ENCODE measurements at regions not wholly inside any gene's neighbourhood (a gene's known extent, or its start where the extent isn't known, plus 50 kb on each side); places are given as distances from the start of the nearest gene placed in this dataset.
"Not testable (repeated sequence)": the region's sequence is repeated elsewhere in the genome, so short reads cannot be mapped to it uniquely, and the experiment has no call there.

GRCh38 chr2:95654897-95655296, 63.1 kb downstream of the TRIM43 start:
- not testable (repeated sequence) for H3K4me3 Mint-ChIP-seq (ENCODE audit: unreplicated experiment); H3K27ac Mint-ChIP-seq (ENCODE audit: unreplicated experiment); H3K9me3 Mint-ChIP-seq (ENCODE audit: unreplicated experiment); DNase-seq (ENCODE audit: low spot score); H3K27me3 Mint-ChIP-seq (ENCODE audit: unreplicated experiment); H3K36me3 Mint-ChIP-seq (ENCODE audit: low read depth, unreplicated experiment)
- peaks cover 21% of the 10 kb centered on the region for H3K4me1 Mint-ChIP-seq (ENCODE audit: unreplicated experiment)

GRCh38 chr2:95656553-95656952, 64.8 kb downstream of the TRIM43 start:
- DNase-seq (ENCODE audit: low spot score); H3K9me3 Mint-ChIP-seq (ENCODE audit: unreplicated experiment); H3K27ac Mint-ChIP-seq (ENCODE audit: unreplicated experiment); H3K36me3 Mint-ChIP-seq (ENCODE audit: low read depth, unreplicated experiment); H3K27me3 Mint-ChIP-seq (ENCODE audit: unreplicated experiment); H3K4me3 Mint-ChIP-seq (ENCODE audit: unreplicated experiment): not testable (repeated sequence)
- peaks cover 23% of the 10 kb centered on the region for H3K4me1 Mint-ChIP-seq (ENCODE audit: unreplicated experiment)

GRCh38 chr2:95657937-95658336, 66.1 kb downstream of the TRIM43 start:
- not testable (repeated sequence) for DNase-seq (ENCODE audit: low spot score); H3K27ac Mint-ChIP-seq (ENCODE audit: unreplicated experiment); H3K27me3 Mint-ChIP-seq (ENCODE audit: unreplicated experiment); H3K4me3 Mint-ChIP-seq (ENCODE audit: unreplicated experiment); H3K9me3 Mint-ChIP-seq (ENCODE audit: unreplicated experiment); H3K36me3 Mint-ChIP-seq (ENCODE audit: low read depth, unreplicated experiment)
- peaks cover 32% of the 10 kb centered on the region for H3K4me1 Mint-ChIP-seq (ENCODE audit: unreplicated experiment)

- H3K4me3 Mint-ChIP-seq (ENCODE audit: unreplicated experiment); H3K9me3 Mint-ChIP-seq (ENCODE audit: unreplicated experiment); H3K27ac Mint-ChIP-seq (ENCODE audit: unreplicated experiment); DNase-seq (ENCODE audit: low spot score); H3K36me3 Mint-ChIP-seq (ENCODE audit: low read depth, unreplicated experiment): not testable (repeated sequence)
- Mint-ChIP-seq H3K27me3 (ENCODE audit: unreplicated experiment) (peaks cover 11% of the 10 kb centered on the region), H3K4me1 (ENCODE audit: unreplicated experiment) (peaks cover 33% of the 10 kb centered on the region)
Observed at GRCh38 chr2:95660766-95661562, 69.2 kb downstream of the TRIM43 start.

- H3K4me1 Mint-ChIP-seq (ENCODE audit: unreplicated experiment): peaks cover 35% of the 10 kb centered on the region
- not testable (repeated sequence) for H3K27ac Mint-ChIP-seq (ENCODE audit: unreplicated experiment); H3K27me3 Mint-ChIP-seq (ENCODE audit: unreplicated experiment); H3K36me3 Mint-ChIP-seq (ENCODE audit: low read depth, unreplicated experiment); DNase-seq (ENCODE audit: low spot score); H3K9me3 Mint-ChIP-seq (ENCODE audit: unreplicated experiment); H3K4me3 Mint-ChIP-seq (ENCODE audit: unreplicated experiment)
Observed at GRCh38 chr2:95663471-95664441, 72.0 kb downstream of the TRIM43 start.

- H3K27ac Mint-ChIP-seq (ENCODE audit: unreplicated experiment); H3K27me3 Mint-ChIP-seq (ENCODE audit: unreplicated experiment); DNase-seq (ENCODE audit: low spot score); H3K9me3 Mint-ChIP-seq (ENCODE audit: unreplicated experiment); H3K4me3 Mint-ChIP-seq (ENCODE audit: unreplicated experiment); H3K36me3 Mint-ChIP-seq (ENCODE audit: low read depth, unreplicated experiment): not testable (repeated sequence)
- H3K4me1 Mint-ChIP-seq (ENCODE audit: unreplicated experiment): peaks cover 43% of the 10 kb centered on the region
Observed at GRCh38 chr2:95666636-95667035, 74.8 kb downstream of the TRIM43 start.

GRCh38 chr2:95667480-95667879, 75.7 kb downstream of the TRIM43 start:
- Mint-ChIP-seq H3K36me3 (ENCODE audit: low read depth, unreplicated experiment) (no peaks in the 10 kb centered on the region), H3K4me3 (ENCODE audit: unreplicated experiment) (no peak overlapping the region), H3K4me1 (ENCODE audit: unreplicated experiment) (peaks cover 37% of the 10 kb centered on the region), H3K27me3 (ENCODE audit: unreplicated experiment) (peaks cover 4% of the 10 kb centered on the region), H3K9me3 (ENCODE audit: unreplicated experiment) (no peaks in the 10 kb centered on the region), H3K27ac (ENCODE audit: unreplicated experiment) (no peak overlapping the region)
- no peak for TF ChIP-seq CTCF (IDR thresholded peaks at IDR 0.05; ENCODE audit: unreplicated experiment)
- no peak for DNase-seq (ENCODE audit: low spot score)

- H3K27ac Mint-ChIP-seq (ENCODE audit: unreplicated experiment); H3K27me3 Mint-ChIP-seq (ENCODE audit: unreplicated experiment); H3K9me3 Mint-ChIP-seq (ENCODE audit: unreplicated experiment); H3K4me3 Mint-ChIP-seq (ENCODE audit: unreplicated experiment); DNase-seq (ENCODE audit: low spot score); H3K36me3 Mint-ChIP-seq (ENCODE audit: low read depth, unreplicated experiment): not testable (repeated sequence)
- H3K4me1 Mint-ChIP-seq (ENCODE audit: unreplicated experiment): peaks cover 33% of the 10 kb centered on the region
Observed at GRCh38 chr2:95668934-95669333, 77.1 kb downstream of the TRIM43 start.
